Liver (tissue), 3 donors: ENCODE measurements at regions not wholly inside any gene's neighbourhood (a gene's known extent, or its start where the extent isn't known, plus 50 kb on each side); places are given as distances from the start of the nearest gene placed in this dataset.

ENCODE experiments used
- ATF3 ChIP-seq: IDR thresholded peaks from 2 replicates; pipeline ENCODE4 v1.6.1; 2016; ENCODE audit warnings: antibody characterized with exemption
- CTCF ChIP-seq: fragments of 150-350 bp; IDR thresholded peaks from 2 replicates; pipeline ENCODE4 v1.5.1; 2017; ENCODE audit warnings: improper control_type of control experiment, low read depth, low read length; ENCODE audit not compliant: missing input control
- EGR1 ChIP-seq, 2 donors: IDR thresholded peaks; 2 replicates each; pipeline ENCODE4 v1.6.1; 2016 to 2018; ENCODE audit warnings: antibody characterized with exemption in 2 of 2, low read depth in 2 of 2
- FOXA1 ChIP-seq: IDR thresholded peaks from 2 replicates; pipeline ENCODE4 v1.6.1; 2016; ENCODE audit warnings: antibody characterized with exemption
- GABPA ChIP-seq, 2 donors: IDR thresholded peaks in 1 of 2; conservative IDR thresholded peaks in 1 of 2; 2 replicates each; pipeline ENCODE4 v1.6.1; 2016; ENCODE audit warnings: antibody characterized with exemption in 2 of 2, mild to moderate bottlenecking in 1 of 2, moderate library complexity in 1 of 2
- HNF4G ChIP-seq: IDR thresholded peaks from 2 replicates; pipeline ENCODE4 v1.6.1; 2016; ENCODE audit warnings: antibody characterized with exemption
- JUND ChIP-seq, 2 donors: IDR thresholded peaks; 2 replicates each; pipeline ENCODE4 v1.6.1; 2016; ENCODE audit warnings: antibody characterized with exemption in 2 of 2
- RAD21 ChIP-seq, 2 donors: IDR thresholded peaks; 2 replicates each; pipeline ENCODE4 v1.6.1; 2016; ENCODE audit warnings: antibody characterized with exemption in 2 of 2, mild to moderate bottlenecking in 2 of 2
- SP1 ChIP-seq: IDR thresholded peaks from 2 replicates; pipeline ENCODE4 v1.6.1; 2018; ENCODE audit warnings: antibody characterized with exemption, mild to moderate bottlenecking
- TAF1 ChIP-seq: conservative IDR thresholded peaks from 2 replicates; pipeline ENCODE4 v1.6.1; 2016; ENCODE audit warnings: antibody characterized with exemption, mild to moderate bottlenecking
- YY1 ChIP-seq: IDR thresholded peaks from 2 replicates; pipeline ENCODE4 v1.6.1; 2016; ENCODE audit warnings: antibody characterized with exemption, mild to moderate bottlenecking
- TF ChIP-seq, protein P1 (sequence below): IDR thresholded peaks from 2 replicates; pipeline ENCODE4 v1.6.1; 2016; ENCODE audit warnings: antibody characterized with exemption, mild to moderate bottlenecking
- TF ChIP-seq, protein P2 (sequence below): IDR thresholded peaks from 2 replicates; pipeline ENCODE4 v1.6.1; 2016; ENCODE audit warnings: antibody characterized with exemption
- donor health status: healthy.
- donor health status: healthy.

DNA sequence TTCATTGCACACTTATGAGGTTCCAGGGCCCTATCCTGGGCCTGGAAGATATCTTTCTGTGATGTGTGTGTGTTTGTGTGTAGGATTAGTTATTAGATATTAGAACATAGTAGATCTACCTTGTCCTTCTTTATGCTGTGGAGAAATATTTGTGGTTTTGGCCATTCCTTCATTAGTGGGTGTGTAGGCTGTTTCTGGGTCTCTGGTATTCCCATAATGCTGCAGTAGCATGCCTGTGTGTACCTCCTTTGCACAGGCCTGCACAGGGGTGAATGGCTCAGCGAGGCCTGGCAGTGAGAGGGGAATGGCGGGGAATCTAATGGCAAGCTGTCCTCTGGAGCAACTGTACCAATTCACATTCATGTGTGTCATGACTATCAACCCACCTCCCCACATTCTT is 125.8 kb upstream of the MRPS22 start:
- TF ChIP-seq SP1 = no peak
- no peak for TF ChIP-seq JUND (IDR thresholded peaks at IDR 0.05)
- TF ChIP-seq YY1 = no peak
- TF ChIP-seq CTCF = no peak
- no peak for TF ChIP-seq GABPA (IDR thresholded peaks at IDR 0.05 in 1 of 2, conservative IDR thresholded peaks at IDR 0.05 in 1 of 2)
- TF ChIP-seq, protein P1, sequence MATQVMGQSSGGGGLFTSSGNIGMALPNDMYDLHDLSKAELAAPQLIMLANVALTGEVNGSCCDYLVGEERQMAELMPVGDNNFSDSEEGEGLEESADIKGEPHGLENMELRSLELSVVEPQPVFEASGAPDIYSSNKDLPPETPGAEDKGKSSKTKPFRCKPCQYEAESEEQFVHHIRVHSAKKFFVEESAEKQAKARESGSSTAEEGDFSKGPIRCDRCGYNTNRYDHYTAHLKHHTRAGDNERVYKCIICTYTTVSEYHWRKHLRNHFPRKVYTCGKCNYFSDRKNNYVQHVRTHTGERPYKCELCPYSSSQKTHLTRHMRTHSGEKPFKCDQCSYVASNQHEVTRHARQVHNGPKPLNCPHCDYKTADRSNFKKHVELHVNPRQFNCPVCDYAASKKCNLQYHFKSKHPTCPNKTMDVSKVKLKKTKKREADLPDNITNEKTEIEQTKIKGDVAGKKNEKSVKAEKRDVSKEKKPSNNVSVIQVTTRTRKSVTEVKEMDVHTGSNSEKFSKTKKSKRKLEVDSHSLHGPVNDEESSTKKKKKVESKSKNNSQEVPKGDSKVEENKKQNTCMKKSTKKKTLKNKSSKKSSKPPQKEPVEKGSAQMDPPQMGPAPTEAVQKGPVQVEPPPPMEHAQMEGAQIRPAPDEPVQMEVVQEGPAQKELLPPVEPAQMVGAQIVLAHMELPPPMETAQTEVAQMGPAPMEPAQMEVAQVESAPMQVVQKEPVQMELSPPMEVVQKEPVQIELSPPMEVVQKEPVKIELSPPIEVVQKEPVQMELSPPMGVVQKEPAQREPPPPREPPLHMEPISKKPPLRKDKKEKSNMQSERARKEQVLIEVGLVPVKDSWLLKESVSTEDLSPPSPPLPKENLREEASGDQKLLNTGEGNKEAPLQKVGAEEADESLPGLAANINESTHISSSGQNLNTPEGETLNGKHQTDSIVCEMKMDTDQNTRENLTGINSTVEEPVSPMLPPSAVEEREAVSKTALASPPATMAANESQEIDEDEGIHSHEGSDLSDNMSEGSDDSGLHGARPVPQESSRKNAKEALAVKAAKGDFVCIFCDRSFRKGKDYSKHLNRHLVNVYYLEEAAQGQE = no peak
- TF ChIP-seq EGR1 (IDR thresholded peaks at IDR 0.05; ENCODE audit: low read depth in 2 of 2) = no peak
- TF ChIP-seq, protein P2, sequence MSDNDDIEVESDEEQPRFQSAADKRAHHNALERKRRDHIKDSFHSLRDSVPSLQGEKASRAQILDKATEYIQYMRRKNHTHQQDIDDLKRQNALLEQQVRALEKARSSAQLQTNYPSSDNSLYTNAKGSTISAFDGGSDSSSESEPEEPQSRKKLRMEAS = no peak
- TF ChIP-seq ATF3 = no peak
- TF ChIP-seq RAD21 (IDR thresholded peaks at IDR 0.05) = no peak
- TF ChIP-seq TAF1 = no peak
- no peak for TF ChIP-seq FOXA1
- TF ChIP-seq HNF4G = no peak
